Activated CD8-positive, alpha-beta memory T cell treated with anti-CD3 and anti-CD28 coated beads, Interleukin-2, amount 50 U/mL, for 24 hours (primary cell): ENCODE measurements at regions not wholly inside any gene's neighbourhood (a gene's known extent, or its start where the extent isn't known, plus 50 kb on each side); places are given as distances from the start of the nearest gene placed in this dataset.
"Not testable (repeated sequence)": the region's sequence is repeated elsewhere in the genome, so short reads cannot be mapped to it uniquely, and the experiment has no call there.

ENCODE experiments used
- DNase-seq: peaks from one replicate; pipeline ENCODE4 v3.0.0-alpha.2; 2020; ENCODE audit errors: extremely low read depth

GRCh38 chr2:240254337-240255164, 114.1 kb upstream of the OTOS start:
- no peak for DNase-seq

DNA sequence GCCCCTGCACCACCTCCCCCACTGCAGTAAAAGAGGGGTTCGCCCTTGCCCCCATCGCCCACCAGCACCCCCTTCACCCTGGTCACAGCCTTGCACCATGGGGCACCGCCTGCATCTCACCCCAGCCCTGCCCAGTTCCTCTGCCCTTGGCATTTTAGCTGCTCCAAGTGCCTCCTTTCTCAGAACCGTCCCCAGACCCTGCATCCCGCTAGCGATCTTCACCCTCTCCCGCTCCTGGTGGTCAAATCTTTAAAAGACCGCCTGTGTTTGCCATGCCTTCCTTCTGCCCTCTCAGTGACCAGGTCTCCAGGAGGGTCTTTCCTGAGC, 114.7 kb upstream of the OTOS start:
- DNase-seq, result no peak

DNA sequence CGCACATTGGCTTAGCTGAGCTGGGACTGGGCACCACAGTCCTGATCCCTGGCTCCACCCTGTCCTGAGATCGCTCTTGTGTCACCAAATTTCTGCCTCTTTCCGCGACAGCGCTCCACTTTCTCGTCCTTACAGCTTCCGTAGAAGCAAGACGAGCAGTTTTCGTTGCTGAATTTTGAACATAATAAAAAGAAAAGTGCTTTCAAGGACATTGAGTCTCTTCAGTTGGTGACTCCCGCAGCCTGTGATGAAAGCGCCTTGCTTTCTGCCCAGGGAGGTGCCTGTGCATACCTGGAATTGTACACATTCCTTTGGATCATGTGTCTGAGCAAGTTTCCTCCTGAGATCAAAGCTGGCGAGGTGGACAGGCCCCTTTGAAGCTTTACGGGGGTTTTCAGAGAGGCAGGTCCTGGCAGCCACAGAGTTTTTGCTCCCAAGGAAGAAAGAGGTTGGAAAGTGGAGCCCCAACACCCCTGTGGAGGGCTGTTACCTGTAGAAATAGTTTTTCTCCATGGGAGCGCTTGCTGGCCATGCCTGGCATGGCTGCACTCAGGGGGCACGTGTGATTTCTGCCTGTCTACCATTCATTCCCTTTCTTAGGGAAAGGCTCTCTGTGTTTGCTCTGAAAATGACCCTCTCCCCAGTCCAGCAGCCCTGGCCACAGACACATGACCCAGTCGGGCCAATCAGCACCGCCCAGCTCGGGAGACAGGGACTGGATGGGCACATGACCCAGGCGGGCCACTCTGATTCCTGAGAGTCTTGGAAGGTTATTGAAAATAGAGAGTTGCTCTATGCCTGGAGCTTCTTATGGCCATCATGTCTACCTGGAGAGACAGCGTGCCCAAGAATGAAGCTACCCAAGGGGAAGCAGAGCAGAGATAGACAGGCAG, 115.6 kb upstream of the OTOS start:
- no peak for DNase-seq

DNA sequence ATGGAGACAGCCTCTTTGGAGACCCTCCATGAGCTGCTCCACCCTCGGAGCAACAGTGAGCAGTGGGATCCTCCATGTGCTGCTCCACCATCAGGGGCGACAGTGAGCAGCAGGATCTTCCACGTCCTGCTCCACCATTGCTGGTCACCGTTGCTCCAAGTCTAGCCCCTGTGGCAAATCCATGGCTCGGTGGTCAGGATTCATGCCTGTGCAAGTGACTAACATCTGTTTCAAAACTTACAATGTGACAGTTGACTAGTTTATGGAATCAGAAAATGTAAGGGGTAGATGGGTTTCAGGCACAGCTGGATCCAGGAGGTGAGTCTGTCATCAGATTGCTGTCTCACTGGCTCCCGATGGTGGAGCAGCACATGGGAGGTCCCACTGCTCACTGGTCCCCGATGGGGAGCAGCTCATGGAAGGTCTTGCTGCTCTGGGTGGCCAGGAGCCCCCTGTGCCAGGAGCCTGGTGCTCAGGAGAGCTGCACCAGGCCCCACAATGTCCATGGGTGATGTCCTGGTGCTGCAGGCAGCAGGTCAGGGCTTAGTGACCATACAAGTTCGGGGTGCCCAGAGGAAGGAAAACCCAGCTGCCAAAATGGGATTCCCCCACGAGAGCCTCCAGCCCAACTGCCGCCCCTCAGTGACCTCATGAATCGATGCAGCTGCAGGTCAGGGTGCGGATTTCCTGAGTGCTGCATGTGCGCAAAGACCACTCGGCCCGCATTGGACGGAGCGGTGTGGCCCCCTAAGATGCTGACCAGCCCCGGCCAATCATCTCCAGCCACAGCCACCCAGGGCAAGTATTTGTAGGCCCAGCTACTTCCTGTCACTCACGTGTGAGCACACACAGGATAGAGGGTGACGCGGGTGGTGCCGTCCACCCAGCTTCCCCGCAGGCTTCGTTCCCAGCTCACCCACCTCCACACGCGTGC, 116.5 kb upstream of the OTOS start:
- no peak for DNase-seq

GRCh38 chr2:240257940-240258580, 117.6 kb upstream of the OTOS start:
- DNase-seq, result no peak

- DNase-seq, result no peak
Observed at GRCh38 chr2:240258685-240259084, 118.2 kb upstream of the OTOS start.

GRCh38 chr2:240259201-240259923, 118.9 kb upstream of the OTOS start:
- DNase-seq, result no peak

DNA sequence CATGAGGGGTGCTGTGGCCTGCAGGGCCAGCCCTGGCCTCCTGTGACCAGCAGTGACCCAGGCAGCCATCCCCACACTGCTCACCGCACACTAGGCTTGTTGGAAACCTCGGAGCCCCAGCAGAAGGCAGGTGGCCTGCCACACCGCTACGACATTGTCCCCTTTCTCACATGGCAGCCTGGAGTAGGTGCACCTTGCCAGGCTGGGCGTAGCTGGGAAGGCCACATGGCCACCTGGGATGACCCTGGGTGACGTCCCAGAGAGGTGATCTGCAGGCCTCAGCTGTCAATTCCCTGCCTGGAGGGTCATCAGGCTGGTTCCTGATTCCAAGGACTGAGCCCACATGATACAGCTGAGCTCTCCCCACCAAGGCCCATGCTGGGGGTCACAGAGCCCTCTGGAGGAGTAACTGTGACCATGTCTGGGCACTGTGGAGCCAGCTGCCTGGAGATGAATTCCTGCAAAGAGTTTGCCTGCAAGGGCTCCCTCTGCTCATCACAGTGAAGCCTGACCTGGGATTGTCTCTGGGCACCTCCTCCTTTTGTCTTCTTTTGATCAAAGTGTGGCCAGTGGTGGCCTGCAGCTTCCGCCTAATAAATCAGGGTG, 119.6 kb upstream of the OTOS start:
- no peak for DNase-seq

DNA sequence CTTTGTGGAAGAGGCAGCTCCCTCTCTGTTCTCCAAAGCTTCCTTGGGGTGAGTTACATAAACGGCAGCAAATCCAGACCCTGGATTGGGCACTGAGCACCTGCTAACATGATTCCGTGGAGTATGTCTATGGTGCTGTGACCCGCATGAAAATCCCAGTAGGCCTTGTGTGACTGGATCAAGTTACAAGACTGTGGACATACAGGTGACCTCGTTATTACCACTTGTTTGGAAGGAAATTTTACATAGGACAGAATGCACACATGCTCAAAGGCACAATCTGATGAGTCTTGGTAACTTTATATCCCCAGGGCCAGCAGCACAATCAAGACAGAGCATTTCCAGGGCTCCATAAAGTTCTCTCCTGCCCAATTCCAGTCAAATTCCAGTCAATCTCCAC, 120.2 kb upstream of the OTOS start:
- DNase-seq, result no peak

DNA sequence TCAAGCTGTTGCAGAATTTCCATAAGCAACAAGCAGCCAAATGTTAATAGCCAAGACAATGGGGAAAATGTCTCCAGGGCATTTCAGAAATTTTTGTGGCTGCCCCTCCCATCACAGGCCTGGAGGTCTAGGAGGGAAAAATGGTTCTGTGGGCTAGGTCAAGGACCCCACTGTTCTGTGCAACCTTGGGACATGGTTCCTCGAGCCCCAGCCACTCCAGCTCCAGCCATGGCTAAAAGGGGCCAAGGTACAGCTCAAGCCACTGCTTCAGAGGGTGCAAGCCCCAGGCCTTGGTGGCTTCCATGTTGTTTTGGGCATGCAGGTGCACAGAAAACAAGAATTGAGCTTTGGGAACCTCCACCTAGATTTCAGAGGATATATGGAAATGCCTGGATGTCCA, 122.1 kb upstream of the OTOS start:
- DNase-seq, result not testable (repeated sequence)

GRCh38 chr2:240269380-240269779, 128.9 kb upstream of the OTOS start:
- DNase-seq, result no peak

DNA sequence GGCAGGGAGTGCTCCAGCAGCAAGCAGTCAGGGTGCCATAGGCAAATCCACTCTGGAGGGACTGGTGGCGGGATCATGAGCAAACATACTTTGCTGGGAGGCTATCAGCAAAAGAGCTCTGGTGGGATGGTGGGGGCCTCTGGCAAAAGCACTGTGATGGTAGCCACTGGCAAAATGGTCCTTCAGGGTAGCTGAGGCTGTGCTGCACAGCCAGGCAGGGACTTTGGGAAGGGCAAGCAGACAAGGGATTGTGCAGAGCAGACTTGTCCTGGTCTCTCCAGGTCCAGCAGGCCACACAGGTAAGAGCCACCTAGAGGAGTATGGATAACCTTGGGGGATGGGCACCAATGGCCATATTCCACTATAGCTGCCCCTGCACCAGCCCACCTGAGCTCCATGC, 129.4 kb upstream of the OTOS start:
- no peak for DNase-seq

- DNase-seq, result no peak
Observed at GRCh38 chr2:240271716-240272341, 131.4 kb upstream of the OTOS start.

DNA sequence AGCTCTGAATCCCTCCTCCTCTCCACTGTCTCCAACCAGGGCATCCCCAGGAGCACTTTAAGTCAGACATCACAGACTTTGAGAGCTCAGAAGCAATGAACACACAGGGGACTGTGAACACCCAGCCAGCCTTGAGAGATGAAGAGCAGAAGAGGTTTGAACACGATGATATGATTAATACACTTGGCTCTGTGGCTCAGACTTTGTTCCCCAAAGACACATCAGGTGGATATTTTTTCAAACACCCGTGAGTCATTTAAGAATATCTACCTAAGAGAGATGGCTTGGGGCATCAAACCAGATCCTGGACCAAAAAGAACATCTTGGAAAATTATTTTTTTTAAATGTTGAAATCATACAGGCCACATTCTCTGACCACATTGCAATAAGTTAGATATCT, 134.9 kb upstream of the OTOS start:
- no peak for DNase-seq

GRCh38 chr2:240277073-240277806, 136.8 kb upstream of the OTOS start:
- no peak for DNase-seq

DNA sequence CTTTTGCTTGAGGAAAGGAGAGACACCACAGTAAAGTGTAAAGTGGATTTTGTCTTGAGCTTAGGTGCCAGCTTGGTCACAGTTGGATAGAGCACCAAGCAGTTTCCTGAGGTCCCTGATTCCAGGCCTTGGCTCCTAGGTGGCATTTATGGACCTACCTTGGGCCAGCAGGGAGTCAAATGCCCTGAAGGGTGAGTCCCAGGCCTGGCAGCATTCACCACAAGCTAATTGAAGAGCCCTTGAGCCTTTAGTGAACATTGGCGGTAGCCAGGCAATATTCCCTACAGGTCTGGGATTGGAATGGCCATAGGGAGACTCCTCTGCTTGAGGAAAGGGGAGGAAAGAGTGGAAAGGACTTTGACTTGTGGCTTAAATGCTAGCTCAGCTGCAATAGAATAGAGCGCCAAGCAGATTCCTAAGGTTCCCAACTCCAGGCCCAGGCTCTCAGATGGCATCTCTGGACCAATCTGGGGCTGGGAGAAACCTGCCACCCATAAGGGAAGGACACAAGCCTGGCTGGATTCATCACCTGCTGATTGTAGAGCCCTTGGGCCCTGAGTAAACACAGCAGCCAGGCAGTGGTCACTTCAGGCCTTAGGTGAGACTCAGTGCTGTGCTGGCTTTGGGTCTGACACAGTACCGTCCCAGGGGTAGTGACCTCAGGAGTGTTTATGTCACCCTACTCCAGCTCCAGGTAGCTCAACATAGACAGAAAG, 137.5 kb upstream of the OTOS start:
- no peak for DNase-seq

- DNase-seq, result no peak
Observed at GRCh38 chr2:240278661-240279060, 138.2 kb upstream of the OTOS start.

DNA sequence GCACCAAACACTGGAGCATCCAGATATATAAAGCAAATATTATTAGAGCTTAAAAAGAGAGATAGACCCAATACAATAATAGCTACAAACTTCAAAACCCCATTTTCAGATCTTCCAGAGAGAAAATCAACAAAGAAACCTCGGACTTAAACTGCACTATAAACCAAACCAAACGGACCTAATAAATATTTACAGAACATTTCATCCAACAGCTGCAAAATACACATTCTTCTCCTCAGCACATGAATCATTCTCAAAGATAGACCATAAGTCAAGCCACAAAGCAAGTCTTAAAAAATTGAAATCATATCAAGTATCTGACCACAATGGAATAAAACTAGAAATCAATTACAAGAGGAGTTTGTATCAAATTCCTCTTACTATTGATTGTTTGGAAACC, 140.2 kb upstream of the OTOS start:
- no peak for DNase-seq
